ENCODE measurements at regions not wholly inside any gene's neighbourhood (a gene's known extent, or its start where the extent isn't known, plus 50 kb on each side); places are given as distances from the start of the nearest gene placed in this dataset.

DNA sequence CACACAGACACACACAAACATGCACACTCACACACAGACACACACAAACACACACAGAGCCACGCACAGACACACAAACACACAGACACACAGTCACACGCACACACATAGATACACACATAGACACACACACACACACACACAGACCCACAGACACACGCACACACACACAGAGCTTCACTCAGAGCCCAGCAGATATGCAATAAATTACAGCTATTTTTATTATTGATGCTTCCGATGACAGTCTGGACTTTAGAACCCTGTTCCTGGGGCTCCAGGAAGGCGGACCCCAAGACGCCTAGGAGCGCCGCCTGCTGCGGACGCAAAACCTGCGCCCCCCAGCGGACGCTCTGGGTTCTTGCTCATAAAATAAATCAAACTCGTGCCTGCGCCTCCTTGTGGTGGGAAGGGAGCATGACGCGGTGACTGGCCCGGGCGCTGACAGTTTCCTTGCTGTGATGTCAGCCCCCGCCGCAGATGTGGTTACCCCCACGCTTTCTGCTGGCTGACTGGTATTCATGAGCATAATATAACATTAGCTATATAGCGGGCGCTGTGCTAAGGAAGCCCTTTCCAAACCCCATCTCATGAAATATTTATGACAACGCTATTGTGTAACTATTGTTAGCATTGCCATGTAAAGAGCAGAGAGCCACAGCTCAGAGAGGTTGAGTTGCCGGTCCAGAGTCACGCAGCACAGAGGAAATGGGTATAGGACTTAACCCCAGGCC lies 64.4 kb upstream of the TM9SF2 start:
- DNase-seq (ENCODE audit: low read depth) = peak; percentile 80

DNA sequence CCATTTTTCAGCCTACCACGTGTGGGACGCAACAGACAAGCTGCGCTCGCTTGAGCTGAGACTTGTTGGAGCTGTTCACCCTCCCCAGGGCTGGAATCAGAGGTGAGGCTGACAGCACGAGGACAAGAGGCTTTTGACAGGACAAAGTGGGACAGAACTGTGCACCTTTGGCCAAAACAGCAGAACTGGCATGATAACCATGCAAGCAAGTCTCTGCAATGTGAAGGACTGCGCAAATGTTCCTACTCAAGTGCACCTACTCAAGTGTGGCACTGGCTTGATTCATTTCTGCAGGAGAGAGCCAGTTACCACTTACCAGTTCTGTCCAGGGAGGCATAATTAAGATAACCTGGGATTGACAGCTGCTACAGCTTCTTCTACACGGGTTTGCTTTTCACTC lies 62.2 kb upstream of the TM9SF2 start:
- no peak for DNase-seq (ENCODE audit: low read depth)

DNA sequence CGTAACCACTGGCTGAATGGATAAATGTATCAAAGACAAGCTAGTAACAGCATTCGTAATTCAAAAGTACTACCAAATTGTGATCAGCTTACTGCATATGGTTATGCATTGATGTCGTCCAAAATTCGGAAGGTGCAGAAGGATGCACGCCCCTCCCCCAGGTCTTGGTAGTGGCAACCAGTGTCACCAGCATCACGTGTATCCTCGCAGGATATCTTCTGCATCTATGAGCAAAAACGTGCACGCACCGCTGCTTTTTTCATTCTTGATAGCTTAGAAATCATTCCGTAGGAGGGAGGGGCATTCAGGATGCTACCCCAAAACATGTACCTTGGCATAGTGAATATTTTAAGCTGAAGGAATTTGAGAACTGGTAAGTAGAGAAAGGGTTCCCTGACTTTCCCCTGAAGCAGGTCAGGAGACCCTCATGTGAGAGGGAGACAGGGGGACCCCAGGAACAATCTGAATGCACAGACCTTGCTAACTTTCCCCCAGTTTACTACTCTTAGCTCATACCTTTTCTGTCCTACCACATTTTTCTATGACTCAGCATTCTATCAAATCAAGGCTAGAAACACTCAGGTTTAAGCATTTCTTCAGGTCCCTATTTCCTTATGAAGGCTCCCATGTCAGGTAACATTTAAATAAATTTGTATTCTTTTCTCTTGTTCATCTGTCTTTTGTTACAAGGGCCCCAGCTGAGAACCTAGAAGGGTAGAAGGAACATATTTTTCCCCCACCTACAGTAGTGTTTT lies 61.2 kb upstream of the TM9SF2 start:
- no peak for DNase-seq (ENCODE audit: low read depth)

DNA sequence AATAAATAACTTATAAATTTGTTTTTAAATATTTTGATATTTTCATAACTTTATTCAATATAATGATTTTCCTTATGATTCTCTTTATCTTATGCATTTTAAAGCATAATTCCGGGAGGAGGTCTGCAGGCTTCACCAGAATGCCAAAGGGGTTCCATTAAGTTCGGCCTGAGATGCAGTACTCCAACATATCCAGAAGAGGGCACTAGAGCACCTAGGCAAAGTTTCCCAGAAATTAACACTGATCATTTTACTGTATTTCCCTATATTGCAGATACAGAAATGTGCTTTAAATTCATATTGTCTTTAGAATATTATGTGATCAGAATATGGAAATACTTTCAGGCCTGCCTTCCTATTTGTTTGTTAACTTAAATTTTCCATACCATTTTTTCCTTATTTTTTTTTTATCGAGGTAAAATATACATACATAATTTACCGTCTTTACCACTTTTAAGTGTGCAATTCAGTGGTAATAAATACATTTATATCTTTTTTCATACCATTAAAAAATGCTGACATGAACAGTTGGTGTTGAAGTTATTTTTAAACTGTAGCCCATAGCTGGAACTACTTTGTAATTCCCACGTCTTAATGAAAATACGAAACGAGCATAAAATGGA lies 58.9 kb upstream of the TM9SF2 start:
- peak; percentile 39 for DNase-seq (ENCODE audit: low read depth)

DNA sequence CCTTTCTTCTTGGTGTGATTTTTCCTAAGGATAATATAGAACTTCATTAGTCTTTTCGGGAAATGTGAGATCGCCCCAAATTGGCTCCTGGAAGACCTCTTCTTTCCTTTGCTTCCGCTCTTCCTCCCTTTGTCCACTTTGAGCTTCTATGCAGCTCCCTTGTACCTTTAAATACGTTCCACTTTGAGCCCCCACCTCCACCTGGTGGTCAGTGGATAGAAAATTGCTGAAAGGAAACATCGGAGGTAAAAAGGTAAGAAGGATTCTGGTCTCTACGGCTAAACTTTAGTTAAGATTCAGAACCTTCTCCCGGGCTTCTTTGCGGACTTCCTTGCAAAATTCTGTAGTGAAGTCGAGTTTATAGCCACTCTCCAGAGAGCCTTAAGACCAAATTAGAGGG lies 55.0 kb upstream of the TM9SF2 start:
- DNase-seq (ENCODE audit: low read depth) = no peak

DNA sequence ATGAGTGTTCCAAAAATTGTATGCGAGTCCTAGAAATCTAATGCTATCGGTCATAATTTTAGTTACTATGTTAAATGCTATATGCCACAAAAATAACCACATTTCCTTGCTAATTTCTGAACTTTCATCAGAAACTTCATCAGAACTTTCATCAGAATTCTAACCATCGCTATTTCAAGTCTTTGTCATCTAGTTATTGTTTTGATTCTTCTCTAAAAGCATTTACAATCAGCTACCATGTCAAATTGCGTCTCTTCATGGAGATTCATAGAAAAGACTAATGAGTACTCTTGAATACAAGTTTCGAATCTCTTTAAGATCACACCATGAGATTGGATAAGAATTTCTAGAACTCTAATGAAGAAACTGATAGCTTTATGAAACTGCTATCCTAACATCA lies 52.7 kb upstream of the TM9SF2 start:
- no peak for DNase-seq (ENCODE audit: low read depth)

DNA sequence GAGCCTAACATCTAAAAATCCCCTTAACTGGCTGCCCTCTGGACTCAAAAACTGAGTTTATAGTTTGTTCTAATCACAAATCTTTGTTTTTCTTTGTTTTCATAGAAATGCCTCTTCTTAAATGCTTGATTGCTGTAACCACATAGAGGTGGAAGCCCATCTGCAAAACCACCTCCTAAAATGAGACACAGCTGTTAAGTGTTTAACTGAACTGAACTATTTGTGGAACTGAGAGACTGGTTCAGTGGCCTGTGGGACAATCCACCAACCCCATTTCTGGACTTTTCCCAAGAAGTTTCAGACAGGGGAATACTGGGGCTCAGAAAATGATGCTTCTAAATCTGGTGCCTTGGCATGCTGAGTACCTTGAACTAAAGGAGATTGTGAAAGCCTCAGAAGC lies 50.9 kb upstream of the TM9SF2 start:
- DNase-seq (ENCODE audit: low read depth) = no peak

Measured in iris pigment epithelial cell (primary cell).